ENCODE measurements at regions not wholly inside any gene's neighbourhood (a gene's known extent, or its start where the extent isn't known, plus 50 kb on each side); places are given as distances from the start of the nearest gene placed in this dataset.
A peak's percentile ranks its signal among the peaks of the same experiment; 100 is the strongest.

DNA sequence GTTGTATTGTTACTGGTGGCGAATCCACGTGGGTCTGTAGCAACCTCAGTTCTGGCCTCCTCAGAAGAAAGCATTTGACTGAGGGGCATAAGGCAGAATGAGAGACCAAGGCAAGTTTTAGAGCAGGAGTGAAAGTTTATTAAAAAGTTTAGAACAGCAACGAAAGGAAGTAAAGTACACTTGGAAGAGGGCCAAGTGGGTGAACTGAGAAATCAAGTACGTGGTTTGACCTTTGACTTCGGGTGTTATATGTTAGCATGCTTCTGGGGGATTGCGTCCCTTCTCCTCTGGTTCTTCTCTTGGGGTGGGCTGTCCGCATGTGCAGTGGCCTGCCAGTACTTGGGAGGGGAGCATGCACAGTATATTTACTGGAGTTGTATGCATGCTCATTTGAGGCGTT lies 232.7 kb upstream of the GATB start:
- CTCF ChIA-PET, result no interaction called here
- Histone ChIP-seq H3K36me3 (ENCODE audit: control insufficient read depth, insufficient read depth, low read length) (no peaks in the 10 kb centered on the region), H3K4me3 (ENCODE audit: low read depth, low read length) (no peak overlapping the region), H3K27me3 (ENCODE audit: control insufficient read depth, insufficient read depth, low read length) (no peaks in the 10 kb centered on the region)
- DNase-seq (ENCODE audit: low read depth), result no peak
- TF ChIP-seq, protein P1, sequence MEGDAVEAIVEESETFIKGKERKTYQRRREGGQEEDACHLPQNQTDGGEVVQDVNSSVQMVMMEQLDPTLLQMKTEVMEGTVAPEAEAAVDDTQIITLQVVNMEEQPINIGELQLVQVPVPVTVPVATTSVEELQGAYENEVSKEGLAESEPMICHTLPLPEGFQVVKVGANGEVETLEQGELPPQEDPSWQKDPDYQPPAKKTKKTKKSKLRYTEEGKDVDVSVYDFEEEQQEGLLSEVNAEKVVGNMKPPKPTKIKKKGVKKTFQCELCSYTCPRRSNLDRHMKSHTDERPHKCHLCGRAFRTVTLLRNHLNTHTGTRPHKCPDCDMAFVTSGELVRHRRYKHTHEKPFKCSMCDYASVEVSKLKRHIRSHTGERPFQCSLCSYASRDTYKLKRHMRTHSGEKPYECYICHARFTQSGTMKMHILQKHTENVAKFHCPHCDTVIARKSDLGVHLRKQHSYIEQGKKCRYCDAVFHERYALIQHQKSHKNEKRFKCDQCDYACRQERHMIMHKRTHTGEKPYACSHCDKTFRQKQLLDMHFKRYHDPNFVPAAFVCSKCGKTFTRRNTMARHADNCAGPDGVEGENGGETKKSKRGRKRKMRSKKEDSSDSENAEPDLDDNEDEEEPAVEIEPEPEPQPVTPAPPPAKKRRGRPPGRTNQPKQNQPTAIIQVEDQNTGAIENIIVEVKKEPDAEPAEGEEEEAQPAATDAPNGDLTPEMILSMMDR (IDR thresholded peaks at IDR 0.05; ENCODE audit: insufficient read depth, low read depth, low read length), result no peak
- POLR2A ChIA-PET, result no interaction called here

DNA sequence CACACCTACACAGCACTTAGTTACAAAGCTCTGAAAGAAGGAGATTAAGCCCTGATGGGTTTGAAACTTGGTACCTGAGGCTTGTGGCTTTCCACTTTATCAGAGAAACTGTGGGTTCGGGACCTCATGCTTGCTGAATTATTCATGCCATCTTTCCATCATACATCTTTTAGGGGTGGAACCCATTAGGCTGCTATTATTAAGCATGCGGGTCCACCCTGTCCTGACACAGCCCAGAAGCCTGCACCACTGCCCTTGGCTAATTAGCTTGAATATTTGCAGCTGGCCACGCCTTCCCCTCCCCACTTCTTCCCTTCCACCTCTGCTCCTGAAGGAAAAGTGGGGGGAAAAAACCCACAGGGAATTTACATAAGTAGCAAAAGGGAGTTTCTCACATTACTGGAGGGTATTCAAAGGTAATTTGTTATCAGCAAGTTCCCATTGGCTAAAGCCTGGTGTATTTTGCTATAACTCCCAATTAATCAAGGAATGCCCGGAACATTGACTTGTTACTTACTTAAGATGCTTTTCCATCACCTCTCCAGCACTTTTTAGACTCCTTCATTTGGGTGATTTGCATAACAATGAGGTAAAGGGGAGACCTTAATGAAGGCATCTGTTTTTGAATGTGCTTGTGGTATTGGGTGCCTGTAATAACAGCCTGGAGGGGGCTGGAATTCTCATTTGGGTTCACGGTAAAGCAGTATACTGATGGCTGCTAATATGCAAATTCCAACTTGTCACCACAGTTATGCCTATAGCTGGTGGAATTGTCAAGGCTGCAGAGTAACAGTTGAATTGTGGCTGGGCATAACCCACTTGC lies 231.7 kb upstream of the GATB start:
- TF ChIP-seq, protein P1 (IDR thresholded peaks at IDR 0.05; ENCODE audit: insufficient read depth, low read depth, low read length), result no peak
- no peak for DNase-seq (ENCODE audit: low read depth)
- H3K36me3 ChIP-seq (ENCODE audit: control insufficient read depth, insufficient read depth, low read length), result no peaks in the 10 kb centered on the region
- no peaks in the 10 kb centered on the region for H3K27me3 ChIP-seq (ENCODE audit: control insufficient read depth, insufficient read depth, low read length)
- ChIA-PET POLR2A (no interaction called here), CTCF (interaction anchor here (1.0 to 1.1 kb wide), 2 partner anchors 12 to 46 kb away, joined by 3 read pairs; no protein-coding TSS in a partner anchor)
- no peak overlapping the region for H3K4me3 ChIP-seq (ENCODE audit: low read depth, low read length)

DNA sequence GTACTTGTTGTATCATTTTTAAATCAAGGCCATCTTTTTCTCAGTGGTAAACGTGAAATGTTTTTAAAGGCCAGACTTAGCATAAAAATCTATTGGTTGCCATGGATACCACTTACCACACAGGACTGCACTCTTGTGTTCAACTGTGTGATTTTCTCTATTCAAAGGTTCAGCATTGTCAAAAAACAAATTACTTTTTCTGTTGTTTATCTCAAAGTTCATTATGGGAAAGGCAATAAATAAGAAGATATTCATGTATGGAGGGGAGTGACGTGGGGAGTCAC lies 231.0 kb upstream of the GATB start:
- DNase-seq (ENCODE audit: low read depth), result no peak
- TF ChIP-seq, protein P1 (IDR thresholded peaks at IDR 0.05; ENCODE audit: insufficient read depth, low read depth, low read length), result no peak
- ChIA-PET POLR2A (no interaction called here), CTCF (interaction anchor here (1.0 to 1.1 kb wide), 2 partner anchors 11 to 47 kb away, joined by 3 read pairs; no protein-coding TSS in a partner anchor)
- no peak overlapping the region for H3K4me3 ChIP-seq (ENCODE audit: low read depth, low read length)
- no peaks in the 10 kb centered on the region for H3K36me3 ChIP-seq (ENCODE audit: control insufficient read depth, insufficient read depth, low read length)
- H3K27me3 ChIP-seq (ENCODE audit: control insufficient read depth, insufficient read depth, low read length), result no peaks in the 10 kb centered on the region

DNA sequence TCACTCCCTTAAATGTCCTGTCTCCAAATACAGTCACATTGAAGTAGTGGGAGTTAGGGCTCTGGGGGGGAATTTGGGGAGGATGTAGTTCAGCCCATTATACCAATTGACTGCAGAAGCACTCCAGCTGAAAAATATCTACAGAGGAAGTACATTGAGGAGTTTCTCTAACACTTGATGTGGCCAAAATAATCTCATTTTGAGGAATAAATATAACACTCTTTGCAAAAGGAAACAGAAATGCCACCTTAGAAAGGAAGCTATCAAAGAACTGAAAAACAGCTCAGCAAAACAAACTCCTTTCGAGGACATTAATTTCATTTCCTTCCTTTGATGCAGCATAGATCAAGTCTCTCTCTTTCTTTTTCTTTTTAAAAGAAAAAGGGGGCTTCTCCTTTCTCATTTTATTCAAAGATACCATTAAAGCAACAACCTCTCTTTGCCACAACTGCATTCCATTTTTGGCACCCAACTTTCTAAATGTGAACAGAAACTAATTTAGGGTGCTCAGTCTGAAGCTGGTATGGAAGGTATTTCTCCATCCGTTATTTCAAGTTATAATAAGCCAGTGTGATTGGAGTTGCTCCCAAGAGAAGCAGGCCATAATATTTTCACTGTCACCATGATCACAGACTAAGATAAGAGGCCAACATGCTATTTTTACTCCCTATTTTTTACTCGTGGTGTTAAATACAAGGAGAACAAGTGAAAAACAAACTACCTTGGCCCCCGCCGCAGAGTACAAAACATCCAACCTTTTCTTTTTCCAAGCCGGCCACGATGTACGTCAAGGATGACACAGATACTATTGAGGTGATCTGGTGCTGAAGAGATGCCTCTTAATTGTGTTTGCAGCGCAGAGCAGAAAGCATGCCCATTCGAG lies 230.4 kb upstream of the GATB start:
- ChIA-PET CTCF (interaction anchor here (1.0 kb wide), 1 partner anchor 11 kb away, joined by 3 read pairs; no protein-coding TSS in a partner anchor), POLR2A (no interaction called here)
- TF ChIP-seq, protein P1 (IDR thresholded peaks at IDR 0.05; ENCODE audit: insufficient read depth, low read depth, low read length), result no peak
- DNase-seq (ENCODE audit: low read depth), result no peak
- Histone ChIP-seq H3K4me3 (ENCODE audit: low read depth, low read length) (no peak overlapping the region), H3K36me3 (ENCODE audit: control insufficient read depth, insufficient read depth, low read length) (no peaks in the 10 kb centered on the region), H3K27me3 (ENCODE audit: control insufficient read depth, insufficient read depth, low read length) (no peaks in the 10 kb centered on the region)

DNA sequence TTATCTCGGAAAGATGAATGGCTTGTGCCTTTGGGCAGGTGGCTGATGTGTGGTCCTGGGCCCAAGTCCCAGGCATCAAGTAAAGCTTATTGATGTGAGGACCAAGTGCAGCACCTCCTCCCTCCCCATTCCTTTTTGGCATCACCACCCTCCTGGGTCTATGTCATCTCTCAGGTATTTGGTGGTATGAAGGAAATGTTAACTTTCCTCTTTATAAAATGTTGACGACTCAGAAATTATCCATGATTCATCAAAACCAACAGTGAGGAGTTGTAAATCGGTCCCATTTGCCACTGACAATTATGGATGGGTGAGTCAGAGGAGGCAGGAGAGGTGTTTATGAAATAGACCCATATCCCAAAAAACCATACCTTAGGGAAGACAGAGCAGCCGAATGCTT lies 229.4 kb upstream of the GATB start:
- POLR2A ChIA-PET, result no interaction called here
- no peaks in the 10 kb centered on the region for H3K27me3 ChIP-seq (ENCODE audit: control insufficient read depth, insufficient read depth, low read length)
- TF ChIP-seq, protein P1 (IDR thresholded peaks at IDR 0.05; ENCODE audit: insufficient read depth, low read depth, low read length), result no peak
- H3K4me3 ChIP-seq (ENCODE audit: low read depth, low read length), result no peak overlapping the region
- CTCF ChIA-PET, result no interaction called here
- no peaks in the 10 kb centered on the region for H3K36me3 ChIP-seq (ENCODE audit: control insufficient read depth, insufficient read depth, low read length)
- peak; percentile 67 for DNase-seq (ENCODE audit: low read depth)

Data from BJ (cell line).